Body of pancreas (tissue), 4 donors: ENCODE measurements at regions not wholly inside any gene's neighbourhood (a gene's known extent, or its start where the extent isn't known, plus 50 kb on each side); places are given as distances from the start of the nearest gene placed in this dataset.

Experiments used
- POLR2A ChIP-seq, 3 donors: fragments of 450-650 bp; IDR thresholded peaks; one replicate each; pipeline ENCODE4 v1.6.1; 2016; ENCODE audit warnings: antibody characterized with exemption in 3 of 3, mild to moderate bottlenecking in 2 of 3
- TF ChIP-seq, protein P1 (sequence below), 7 experiments: fragments of 450-650 bp in 4 of 7; fragments of 200-600 bp in 3 of 7; sonication (generic) in 3 of 7; IDR thresholded peaks; one replicate each; pipeline ENCODE4 v1.5.1; 2016 to 2019; ENCODE audit warnings: antibody characterized with exemption in 7 of 7

DNA sequence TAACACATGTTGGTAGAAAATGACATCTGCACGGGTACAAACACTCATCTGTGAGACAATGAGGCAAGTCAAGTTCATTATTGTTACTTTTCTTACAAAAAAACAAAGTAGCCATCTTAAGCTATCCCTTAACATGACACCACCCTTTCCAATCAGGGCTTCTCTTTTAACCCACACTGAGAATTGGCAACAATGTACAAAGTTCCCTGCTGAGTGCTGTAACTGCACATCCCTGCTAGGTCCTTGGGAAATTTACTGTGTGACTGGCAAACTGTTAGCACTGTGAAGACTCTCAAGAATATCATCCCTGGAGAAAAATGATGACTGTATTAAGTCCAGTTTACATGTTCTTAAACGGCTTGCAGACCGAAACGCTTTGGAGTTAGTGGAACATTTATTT is 185.8 kb upstream of the PLD5 start:
- TF ChIP-seq, protein P1, sequence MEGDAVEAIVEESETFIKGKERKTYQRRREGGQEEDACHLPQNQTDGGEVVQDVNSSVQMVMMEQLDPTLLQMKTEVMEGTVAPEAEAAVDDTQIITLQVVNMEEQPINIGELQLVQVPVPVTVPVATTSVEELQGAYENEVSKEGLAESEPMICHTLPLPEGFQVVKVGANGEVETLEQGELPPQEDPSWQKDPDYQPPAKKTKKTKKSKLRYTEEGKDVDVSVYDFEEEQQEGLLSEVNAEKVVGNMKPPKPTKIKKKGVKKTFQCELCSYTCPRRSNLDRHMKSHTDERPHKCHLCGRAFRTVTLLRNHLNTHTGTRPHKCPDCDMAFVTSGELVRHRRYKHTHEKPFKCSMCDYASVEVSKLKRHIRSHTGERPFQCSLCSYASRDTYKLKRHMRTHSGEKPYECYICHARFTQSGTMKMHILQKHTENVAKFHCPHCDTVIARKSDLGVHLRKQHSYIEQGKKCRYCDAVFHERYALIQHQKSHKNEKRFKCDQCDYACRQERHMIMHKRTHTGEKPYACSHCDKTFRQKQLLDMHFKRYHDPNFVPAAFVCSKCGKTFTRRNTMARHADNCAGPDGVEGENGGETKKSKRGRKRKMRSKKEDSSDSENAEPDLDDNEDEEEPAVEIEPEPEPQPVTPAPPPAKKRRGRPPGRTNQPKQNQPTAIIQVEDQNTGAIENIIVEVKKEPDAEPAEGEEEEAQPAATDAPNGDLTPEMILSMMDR (IDR thresholded peaks at IDR 0.05) = no peak
- TF ChIP-seq POLR2A (IDR thresholded peaks at IDR 0.05) = no peak
